ENCODE measurements at regions not wholly inside any gene's neighbourhood (a gene's known extent, or its start where the extent isn't known, plus 50 kb on each side); places are given as distances from the start of the nearest gene placed in this dataset.

DNA sequence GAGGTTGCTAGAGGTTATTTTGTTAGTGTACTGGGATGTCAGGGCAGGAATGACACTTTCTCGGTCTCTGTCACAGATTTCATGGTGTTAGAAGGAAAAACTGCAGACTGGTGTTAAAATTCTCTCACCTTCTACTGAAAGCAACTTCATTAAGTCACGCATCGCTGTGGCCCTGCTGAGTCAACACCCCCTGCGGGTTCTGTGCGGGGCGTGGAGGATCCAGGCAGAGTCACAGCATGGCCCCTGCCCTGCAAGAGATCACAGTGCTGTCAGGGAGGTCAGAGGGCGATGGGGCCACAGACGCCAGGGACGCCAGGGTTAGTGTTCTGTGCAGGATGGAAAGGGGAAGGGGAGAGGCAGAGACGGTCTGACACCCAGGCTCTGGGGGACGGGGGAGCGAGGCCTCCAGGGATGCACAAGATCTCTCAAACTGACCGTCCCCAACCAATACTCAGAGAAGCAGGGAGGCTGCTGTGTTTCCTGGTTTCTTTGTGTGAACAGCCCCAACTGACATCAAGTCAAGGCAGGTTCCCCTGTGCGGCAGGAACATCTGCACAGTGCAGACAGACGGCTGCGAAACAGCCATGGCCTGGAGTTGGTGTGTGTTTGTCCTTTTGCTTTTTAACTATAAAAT lies 354.9 kb upstream of the SALL3 start:
- TF ChIP-seq POLR2AphosphoS5 (IDR thresholded peaks at IDR 0.05) (no peak), CTCF (IDR thresholded peaks at IDR 0.05; ENCODE audit: poor library complexity, severe bottlenecking) (no peak), EZH2 (IDR thresholded peaks at IDR 0.05; ENCODE audit: borderline replicate concordance, insufficient read depth, low read length, poor library complexity, severe bottlenecking) (no peak), EP300 (conservative IDR thresholded peaks at IDR 0.05; ENCODE audit: poor library complexity, severe bottlenecking) (no peak), RAD21 (conservative IDR thresholded peaks at IDR 0.05) (no peak), SMC3 (conservative IDR thresholded peaks at IDR 0.05; ENCODE audit: poor library complexity) (no peak), MXI1 (conservative IDR thresholded peaks at IDR 0.05; ENCODE audit: poor library complexity, severe bottlenecking) (no peak)
- TF ChIP-seq, protein P1, sequence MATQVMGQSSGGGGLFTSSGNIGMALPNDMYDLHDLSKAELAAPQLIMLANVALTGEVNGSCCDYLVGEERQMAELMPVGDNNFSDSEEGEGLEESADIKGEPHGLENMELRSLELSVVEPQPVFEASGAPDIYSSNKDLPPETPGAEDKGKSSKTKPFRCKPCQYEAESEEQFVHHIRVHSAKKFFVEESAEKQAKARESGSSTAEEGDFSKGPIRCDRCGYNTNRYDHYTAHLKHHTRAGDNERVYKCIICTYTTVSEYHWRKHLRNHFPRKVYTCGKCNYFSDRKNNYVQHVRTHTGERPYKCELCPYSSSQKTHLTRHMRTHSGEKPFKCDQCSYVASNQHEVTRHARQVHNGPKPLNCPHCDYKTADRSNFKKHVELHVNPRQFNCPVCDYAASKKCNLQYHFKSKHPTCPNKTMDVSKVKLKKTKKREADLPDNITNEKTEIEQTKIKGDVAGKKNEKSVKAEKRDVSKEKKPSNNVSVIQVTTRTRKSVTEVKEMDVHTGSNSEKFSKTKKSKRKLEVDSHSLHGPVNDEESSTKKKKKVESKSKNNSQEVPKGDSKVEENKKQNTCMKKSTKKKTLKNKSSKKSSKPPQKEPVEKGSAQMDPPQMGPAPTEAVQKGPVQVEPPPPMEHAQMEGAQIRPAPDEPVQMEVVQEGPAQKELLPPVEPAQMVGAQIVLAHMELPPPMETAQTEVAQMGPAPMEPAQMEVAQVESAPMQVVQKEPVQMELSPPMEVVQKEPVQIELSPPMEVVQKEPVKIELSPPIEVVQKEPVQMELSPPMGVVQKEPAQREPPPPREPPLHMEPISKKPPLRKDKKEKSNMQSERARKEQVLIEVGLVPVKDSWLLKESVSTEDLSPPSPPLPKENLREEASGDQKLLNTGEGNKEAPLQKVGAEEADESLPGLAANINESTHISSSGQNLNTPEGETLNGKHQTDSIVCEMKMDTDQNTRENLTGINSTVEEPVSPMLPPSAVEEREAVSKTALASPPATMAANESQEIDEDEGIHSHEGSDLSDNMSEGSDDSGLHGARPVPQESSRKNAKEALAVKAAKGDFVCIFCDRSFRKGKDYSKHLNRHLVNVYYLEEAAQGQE (IDR thresholded peaks at IDR 0.05; ENCODE audit: borderline replicate concordance): no peak
